ENCODE measurements at regions not wholly inside any gene's neighbourhood (a gene's known extent, or its start where the extent isn't known, plus 50 kb on each side); places are given as distances from the start of the nearest gene placed in this dataset.

- TF ChIP-seq CTCF (conservative IDR thresholded peaks at IDR 0.05; ENCODE audit: low read length) = no peak
- no peak for DNase-seq (ENCODE audit: low read depth)
- no peak overlapping the region for H3K4me3 ChIP-seq (ENCODE audit: low read length)
Measured at GRCh38 chr12:24280056-24280842, 330.8 kb upstream of the SOX5 start.

GRCh38 chr12:24278832-24279231, 329.4 kb upstream of the SOX5 start:
- DNase-seq (ENCODE audit: low read depth) = no peak
- TF ChIP-seq CTCF (conservative IDR thresholded peaks at IDR 0.05; ENCODE audit: low read length) = no peak
- no peak overlapping the region for H3K4me3 ChIP-seq (ENCODE audit: low read length)

- no peak overlapping the region for H3K4me3 ChIP-seq (ENCODE audit: low read length)
- TF ChIP-seq CTCF (conservative IDR thresholded peaks at IDR 0.05; ENCODE audit: low read length) = no peak
- no peak for DNase-seq (ENCODE audit: low read depth)
Measured at GRCh38 chr12:24270965-24271364, 321.5 kb upstream of the SOX5 start.

- no peak overlapping the region for H3K4me3 ChIP-seq (ENCODE audit: low read length)
- TF ChIP-seq CTCF (conservative IDR thresholded peaks at IDR 0.05; ENCODE audit: low read length) = no peak
- DNase-seq (ENCODE audit: low read depth) = no peak
Measured at GRCh38 chr12:24270464-24270863, 321.0 kb upstream of the SOX5 start.

GRCh38 chr12:24268663-24269186, 319.3 kb upstream of the SOX5 start:
- TF ChIP-seq CTCF (conservative IDR thresholded peaks at IDR 0.05; ENCODE audit: low read length) = no peak; the same call in 1 of the 2 replicates
- no peak for DNase-seq (ENCODE audit: low read depth)
- H3K4me3 ChIP-seq (ENCODE audit: low read length) = no peak overlapping the region

GRCh38 chr12:24266982-24267381, 317.5 kb upstream of the SOX5 start:
- no peak for TF ChIP-seq CTCF (conservative IDR thresholded peaks at IDR 0.05; ENCODE audit: low read length)
- DNase-seq (ENCODE audit: low read depth) = no peak
- no peak overlapping the region for H3K4me3 ChIP-seq (ENCODE audit: low read length)

GRCh38 chr12:24256684-24257083, 307.2 kb upstream of the SOX5 start:
- TF ChIP-seq CTCF (conservative IDR thresholded peaks at IDR 0.05; ENCODE audit: low read length) = no peak
- no peak overlapping the region for H3K4me3 ChIP-seq (ENCODE audit: low read length)
- DNase-seq (ENCODE audit: low read depth) = no peak

All from AG10803 (cell line).